ENCODE measurements at regions not wholly inside any gene's neighbourhood (a gene's known extent, or its start where the extent isn't known, plus 50 kb on each side); places are given as distances from the start of the nearest gene placed in this dataset.

DNA sequence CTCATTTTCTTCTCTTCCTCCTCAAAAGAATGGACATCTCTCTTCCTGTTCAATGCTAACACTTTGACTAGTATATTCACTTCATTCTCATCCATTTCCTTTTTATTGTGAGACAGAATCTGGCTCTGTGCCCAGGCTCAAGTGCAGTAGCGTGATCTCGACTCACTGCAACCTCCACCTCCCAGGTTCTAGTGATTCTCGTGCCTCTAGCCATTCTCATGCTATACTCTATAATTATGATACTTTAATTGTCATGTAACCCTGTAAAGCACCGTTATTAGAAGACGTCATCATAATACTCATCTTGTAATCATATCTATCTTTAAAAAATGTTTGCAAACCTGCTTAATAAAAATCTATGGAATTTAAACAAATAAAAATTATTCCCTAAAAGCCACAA lies 107.0 kb downstream of the SHOX2 start:
- no peaks in the 10 kb centered on the region for H3K4me1 ChIP-seq
- DNase-seq (no peak), ATAC-seq (no peak)
- WGBS, 3 donors, result 66 to 70% (median 69%) methylated on average over 5 of the region's 5 CpGs
- no peak overlapping the region for H3K4me3 ChIP-seq
- intact Hi-C loops (cut with DNase I), result no loop called here
- H3K9me3 ChIP-seq, result peaks cover 7% of the 10 kb centered on the region
- H3K36me3 ChIP-seq (ENCODE audit: insufficient read depth in 1 of 2, low read depth in 1 of 2), result no peaks in the 10 kb centered on the region
- TF ChIP-seq, protein P1, sequence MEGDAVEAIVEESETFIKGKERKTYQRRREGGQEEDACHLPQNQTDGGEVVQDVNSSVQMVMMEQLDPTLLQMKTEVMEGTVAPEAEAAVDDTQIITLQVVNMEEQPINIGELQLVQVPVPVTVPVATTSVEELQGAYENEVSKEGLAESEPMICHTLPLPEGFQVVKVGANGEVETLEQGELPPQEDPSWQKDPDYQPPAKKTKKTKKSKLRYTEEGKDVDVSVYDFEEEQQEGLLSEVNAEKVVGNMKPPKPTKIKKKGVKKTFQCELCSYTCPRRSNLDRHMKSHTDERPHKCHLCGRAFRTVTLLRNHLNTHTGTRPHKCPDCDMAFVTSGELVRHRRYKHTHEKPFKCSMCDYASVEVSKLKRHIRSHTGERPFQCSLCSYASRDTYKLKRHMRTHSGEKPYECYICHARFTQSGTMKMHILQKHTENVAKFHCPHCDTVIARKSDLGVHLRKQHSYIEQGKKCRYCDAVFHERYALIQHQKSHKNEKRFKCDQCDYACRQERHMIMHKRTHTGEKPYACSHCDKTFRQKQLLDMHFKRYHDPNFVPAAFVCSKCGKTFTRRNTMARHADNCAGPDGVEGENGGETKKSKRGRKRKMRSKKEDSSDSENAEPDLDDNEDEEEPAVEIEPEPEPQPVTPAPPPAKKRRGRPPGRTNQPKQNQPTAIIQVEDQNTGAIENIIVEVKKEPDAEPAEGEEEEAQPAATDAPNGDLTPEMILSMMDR (IDR thresholded peaks at IDR 0.05), result no peak
- H3K27me3 ChIP-seq (ENCODE audit: insufficient read depth in 3 of 3, low read length in 2 of 3), result no peaks in the 10 kb centered on the region
- H3K27ac ChIP-seq, result no peak overlapping the region

DNA sequence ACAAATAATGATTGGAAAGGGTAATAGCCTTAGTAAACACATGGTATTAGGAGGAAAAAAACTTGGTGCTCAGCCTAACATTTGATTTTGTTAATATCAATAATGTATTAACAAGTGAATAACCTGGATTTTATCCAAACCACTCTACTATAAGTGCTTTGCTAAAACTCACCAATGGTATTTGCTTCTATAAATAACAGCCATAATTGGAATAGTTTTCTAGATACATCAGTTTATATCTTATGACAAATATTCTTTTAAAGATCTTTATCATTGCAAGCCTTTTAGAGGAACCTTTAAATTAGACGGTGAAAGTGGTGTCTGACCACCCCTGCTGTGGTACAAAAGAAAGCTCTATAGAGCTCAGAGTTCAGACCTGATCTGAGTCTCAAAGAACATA lies 123.9 kb downstream of the SHOX2 start:
- no peak for DNase-seq
- H3K36me3 ChIP-seq (ENCODE audit: insufficient read depth in 1 of 2, low read depth in 1 of 2), result no peaks in the 10 kb centered on the region
- no peaks in the 10 kb centered on the region for H3K4me1 ChIP-seq
- no peaks in the 10 kb centered on the region for H3K27me3 ChIP-seq (ENCODE audit: insufficient read depth in 3 of 3, low read length in 2 of 3)
- intact Hi-C loops (cut with DNase I), result no loop called here
- WGBS, 3 donors, result 74 to 77% (median 76%) methylated on average over 1 of the region's 1 CpG
- ATAC-seq, result no peak
- no peaks in the 10 kb centered on the region for H3K9me3 ChIP-seq
- TF ChIP-seq, protein P1 (IDR thresholded peaks at IDR 0.05), result no peak
- H3K4me3 ChIP-seq, result no peak overlapping the region
- no peak overlapping the region for H3K27ac ChIP-seq

DNA sequence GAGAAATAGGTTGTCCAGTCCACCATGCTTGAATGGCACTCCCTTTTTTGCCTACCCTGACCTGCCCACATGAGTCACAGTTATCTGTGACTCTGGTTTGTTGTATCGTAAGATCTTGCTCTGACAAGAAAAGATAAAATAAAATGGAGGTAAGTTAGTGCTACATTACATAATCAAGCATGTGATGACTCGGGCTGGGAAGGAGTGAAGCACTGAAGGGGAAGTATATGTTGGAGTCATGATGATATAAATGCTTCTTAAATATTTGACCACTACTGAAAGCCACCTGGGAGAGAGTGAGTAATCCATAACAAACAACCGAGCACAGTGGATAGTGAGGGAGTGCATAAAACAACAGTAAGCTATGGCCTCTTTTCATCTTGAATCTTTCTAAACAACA lies 124.4 kb downstream of the SHOX2 start:
- Histone ChIP-seq H3K27me3 (ENCODE audit: insufficient read depth in 3 of 3, low read length in 2 of 3) (no peaks in the 10 kb centered on the region), H3K4me1 (no peaks in the 10 kb centered on the region), H3K36me3 (ENCODE audit: insufficient read depth in 1 of 2, low read depth in 1 of 2) (no peaks in the 10 kb centered on the region), H3K27ac (no peak overlapping the region), H3K4me3 (no peak overlapping the region), H3K9me3 (no peaks in the 10 kb centered on the region)
- intact Hi-C loops (cut with DNase I), result no loop called here
- 40 to 59% (median 56%) methylated on average over 3 of the region's 3 CpGs for WGBS, 3 donors
- ATAC-seq (no peak), DNase-seq (no peak)
- TF ChIP-seq, protein P1 (IDR thresholded peaks at IDR 0.05), result no peak

DNA sequence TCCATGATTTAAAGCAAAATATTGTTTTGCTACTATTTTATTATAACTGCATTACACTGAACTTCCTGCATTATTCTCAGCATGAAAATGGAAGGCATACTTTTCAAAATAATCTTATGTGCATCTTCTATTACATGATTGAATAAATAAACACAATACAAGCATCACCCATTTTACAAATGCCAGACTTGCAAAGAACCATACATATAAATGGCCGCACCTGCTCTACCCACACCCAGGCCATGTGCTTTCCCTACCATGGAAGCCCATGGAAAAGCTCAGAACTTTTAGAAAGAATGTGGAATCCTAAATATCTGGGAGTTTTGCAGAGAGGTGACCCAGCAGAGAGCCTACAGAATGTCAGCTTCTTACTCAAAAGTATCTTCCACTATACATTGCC lies 127.2 kb downstream of the SHOX2 start:
- DNase-seq, result no peak
- Histone ChIP-seq H3K4me3 (no peak overlapping the region), H3K27ac (no peak overlapping the region), H3K4me1 (no peaks in the 10 kb centered on the region), H3K36me3 (ENCODE audit: insufficient read depth in 1 of 2, low read depth in 1 of 2) (no peaks in the 10 kb centered on the region), H3K27me3 (ENCODE audit: insufficient read depth in 3 of 3, low read length in 2 of 3) (no peaks in the 10 kb centered on the region), H3K9me3 (no peaks in the 10 kb centered on the region)
- WGBS, 3 donors, result 96 to 100% (median 97%) methylated on average over 1 of the region's 1 CpG
- ATAC-seq, result no peak
- intact Hi-C loops (cut with DNase I), result no loop called here
- TF ChIP-seq, protein P1 (IDR thresholded peaks at IDR 0.05), result no peak

DNA sequence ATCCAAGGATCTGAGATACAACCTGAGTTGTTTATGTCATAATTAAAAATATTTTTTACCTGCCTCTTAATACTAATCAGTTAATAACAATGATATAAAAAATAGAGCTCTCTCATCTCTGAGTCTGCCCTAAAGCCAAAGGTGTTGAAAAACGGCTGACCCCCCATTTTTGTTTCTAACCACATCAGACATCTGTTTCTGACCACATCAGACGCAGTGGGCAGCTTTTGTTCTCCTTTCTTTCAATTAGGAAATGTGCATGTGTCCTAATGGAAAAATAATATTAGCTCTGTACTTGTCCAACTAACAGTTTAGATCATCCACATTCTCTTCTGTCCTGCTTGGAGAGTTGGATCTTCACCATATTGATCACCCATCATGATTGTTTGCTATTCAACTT lies 144.6 kb downstream of the SHOX2 start:
- Histone ChIP-seq H3K27ac (no peak overlapping the region), H3K9me3 (no peaks in the 10 kb centered on the region), H3K36me3 (ENCODE audit: insufficient read depth in 1 of 2, low read depth in 1 of 2) (no peaks in the 10 kb centered on the region), H3K4me3 (no peak overlapping the region), H3K27me3 (ENCODE audit: insufficient read depth in 3 of 3, low read length in 2 of 3) (no peaks in the 10 kb centered on the region), H3K4me1 (no peaks in the 10 kb centered on the region)
- ATAC-seq, result no peak
- intact Hi-C loops (cut with DNase I), result no loop called here
- no peak for DNase-seq
- TF ChIP-seq, protein P1 (IDR thresholded peaks at IDR 0.05), result no peak
- 60 to 68% (median 65%) methylated on average over 2 of the region's 2 CpGs for whole genome bisulfite sequencing, 3 donors

All from psoas muscle (tissue), 7 donors.